SJCRH30 (cell line): ENCODE measurements at regions not wholly inside any gene's neighbourhood (a gene's known extent, or its start where the extent isn't known, plus 50 kb on each side); places are given as distances from the start of the nearest gene placed in this dataset.
"Not testable (repeated sequence)": the region's sequence is repeated elsewhere in the genome, so short reads cannot be mapped to it uniquely, and the experiment has no call there.

Experiments
- DNase-seq, 2 experiments: peaks; one replicate each; pipeline ENCODE4 v3.0.0-alpha.2; 2015 to 2020
- H3K27ac ChIP-seq: fragments of 250-450 bp; sonication (Bioruptor Pico); 2 replicates; pipeline ENCODE4 v1.5.1; 2020; ENCODE audit warnings: mild to moderate bottlenecking, moderate library complexity
- H3K27me3 ChIP-seq: fragments of 250-450 bp; sonication (Bioruptor Pico); 2 replicates; pipeline ENCODE4 v1.5.1; 2020; ENCODE audit warnings: mild to moderate bottlenecking, moderate library complexity
- H3K36me3 ChIP-seq: fragments of 250-450 bp; sonication (Bioruptor Pico); 2 replicates; pipeline ENCODE4 v1.5.1; 2020; ENCODE audit warnings: mild to moderate bottlenecking, moderate library complexity
- H3K4me1 ChIP-seq: fragments of 250-450 bp; sonication (Bioruptor Pico); 2 replicates; pipeline ENCODE4 v1.5.1; 2020; ENCODE audit warnings: mild to moderate bottlenecking, moderate library complexity
- H3K4me3 ChIP-seq: fragments of 250-450 bp; sonication (Bioruptor Pico); 2 replicates; pipeline ENCODE4 v1.5.1; 2020; ENCODE audit warnings: mild to moderate bottlenecking, moderate library complexity
- H3K9me3 ChIP-seq: fragments of 250-450 bp; sonication (Bioruptor Pico); replicated peaks from 2 replicates; pipeline ENCODE4 v1.5.1; 2020; ENCODE audit warnings: mild to moderate bottlenecking, moderate library complexity

DNA sequence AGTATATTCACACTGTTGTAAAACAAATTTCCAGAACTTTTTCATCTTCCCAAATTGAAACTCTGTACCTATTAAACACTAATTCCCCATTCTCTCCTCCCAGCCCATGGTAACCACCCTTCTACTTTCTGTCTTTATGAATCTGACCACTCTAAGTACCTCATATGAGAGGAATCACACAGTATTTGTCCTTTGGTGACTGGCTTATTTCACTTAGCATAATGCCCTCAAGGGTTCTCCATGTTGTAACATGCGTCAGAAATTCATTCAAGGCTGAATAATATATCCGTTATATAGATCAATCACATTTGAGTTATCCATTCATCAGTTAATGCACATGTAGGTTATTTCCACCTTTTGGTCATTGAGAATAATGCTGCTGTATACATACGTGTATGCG lies 162.2 kb downstream of the GOSR1 start:
- not testable (repeated sequence) for H3K4me1 ChIP-seq, DNase-seq, H3K27me3 ChIP-seq

DNA sequence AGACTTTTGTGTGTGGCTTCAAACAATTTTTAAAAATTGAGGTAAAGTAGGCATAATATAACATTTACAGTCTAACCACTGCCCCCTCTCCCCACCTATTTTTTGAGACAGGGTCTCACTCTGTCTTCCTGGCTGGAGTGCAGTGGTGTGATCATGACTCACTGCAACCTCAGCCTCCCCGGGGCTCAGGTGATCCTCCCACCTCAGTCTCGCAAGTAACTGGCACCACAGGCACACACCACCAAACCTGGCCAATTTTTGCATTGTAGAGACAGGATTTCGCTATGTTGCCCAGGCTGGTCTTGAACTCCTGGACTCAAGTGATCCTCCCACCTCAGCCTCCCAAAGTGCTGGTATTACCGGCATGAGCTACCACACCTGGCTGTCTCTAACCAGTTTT lies 161.8 kb downstream of the GOSR1 start:
- not testable (repeated sequence) for H3K36me3 ChIP-seq, H3K4me3 ChIP-seq, DNase-seq, H3K4me1 ChIP-seq, H3K27me3 ChIP-seq, H3K9me3 ChIP-seq, H3K27ac ChIP-seq

More for the DNA sequence above, 162.2 kb downstream of the GOSR1 start:
- H3K36me3 ChIP-seq, H3K4me3 ChIP-seq, H3K27ac ChIP-seq, H3K9me3 ChIP-seq: not testable (repeated sequence)

- not testable (repeated sequence) for H3K4me1 ChIP-seq, H3K27ac ChIP-seq, H3K36me3 ChIP-seq, H3K4me3 ChIP-seq, H3K27me3 ChIP-seq, DNase-seq, H3K9me3 ChIP-seq
Observed at GRCh38 chr17:30631651-30632050, 154.4 kb downstream of the GOSR1 start.

DNA sequence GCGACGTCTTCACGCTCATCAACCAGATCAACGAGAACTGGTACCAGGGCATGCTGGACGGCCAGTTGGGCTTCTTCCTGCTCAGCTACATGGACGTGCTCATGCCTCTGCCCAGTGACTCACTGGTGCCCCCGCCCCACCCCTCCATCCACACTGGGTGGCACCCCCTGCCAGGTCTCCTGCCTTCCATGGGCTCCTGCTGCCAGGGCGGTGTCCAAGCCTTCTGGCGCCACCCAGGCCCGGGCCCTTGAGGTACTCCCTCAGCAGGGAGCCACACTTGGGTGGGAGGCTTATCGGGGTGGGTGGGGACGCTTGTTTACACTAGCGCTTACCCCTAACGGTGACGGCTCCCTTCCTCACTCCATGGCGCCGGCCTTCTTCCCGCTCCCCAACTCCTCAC lies 148.2 kb downstream of the GOSR1 start:
- not testable (repeated sequence) for H3K9me3 ChIP-seq

GRCh38 chr17:30624180-30624579 lies 147.0 kb downstream of the GOSR1 start:
- H3K4me1 ChIP-seq, H3K27me3 ChIP-seq, DNase-seq, H3K36me3 ChIP-seq, H3K27ac ChIP-seq, H3K9me3 ChIP-seq, H3K4me3 ChIP-seq: not testable (repeated sequence)

More for the DNA sequence above, 148.2 kb downstream of the GOSR1 start:
- not testable (repeated sequence) for H3K4me3 ChIP-seq, H3K36me3 ChIP-seq, H3K4me1 ChIP-seq, H3K27me3 ChIP-seq, H3K27ac ChIP-seq, DNase-seq

DNA sequence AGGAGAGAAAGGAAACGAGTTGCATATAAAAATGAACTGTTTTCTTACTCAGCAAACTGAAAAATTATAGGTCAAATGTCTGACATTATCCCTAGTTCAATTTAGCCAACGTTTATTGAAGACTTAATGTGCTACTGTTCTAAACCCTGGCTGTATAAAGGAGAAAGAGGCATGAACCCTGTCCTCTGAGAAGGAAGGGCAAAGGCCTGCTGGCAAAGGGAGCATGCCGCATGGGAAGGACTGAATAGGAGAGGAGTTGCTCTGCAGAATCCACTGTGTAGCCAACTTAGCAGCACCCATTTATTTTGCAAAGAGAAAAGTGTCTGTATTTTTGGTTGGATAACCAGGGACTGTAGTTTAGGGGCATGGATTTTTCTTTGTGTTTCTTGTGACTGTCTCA lies 132.5 kb downstream of the GOSR1 start:
- not testable (repeated sequence) for H3K4me1 ChIP-seq, H3K27ac ChIP-seq, H3K27me3 ChIP-seq, H3K36me3 ChIP-seq, DNase-seq, H3K9me3 ChIP-seq, H3K4me3 ChIP-seq

DNA sequence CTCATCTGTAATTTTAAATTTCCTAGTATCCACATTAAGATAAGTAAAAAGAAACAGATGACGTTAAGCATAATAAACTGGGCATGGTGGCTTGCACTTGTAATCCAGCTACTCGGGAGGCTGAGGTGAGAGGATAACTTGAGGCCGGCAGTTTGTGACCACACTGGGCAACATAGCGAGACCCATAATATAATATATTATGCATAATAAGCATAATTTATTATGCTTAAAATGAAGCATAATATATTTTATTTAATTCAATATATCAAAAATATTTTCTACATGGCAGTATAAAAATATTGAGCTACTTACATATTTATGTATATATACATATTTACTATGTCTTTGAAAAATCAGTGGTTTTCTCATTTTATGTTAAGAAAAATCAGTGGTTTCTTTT lies 128.3 kb downstream of the GOSR1 start:
- Histone ChIP-seq H3K27me3 (no peaks in the 10 kb centered on the region), H3K4me1 (no peaks in the 10 kb centered on the region), H3K9me3 (no peaks in the 10 kb centered on the region), H3K36me3 (no peaks in the 10 kb centered on the region), H3K4me3 (no peak overlapping the region), H3K27ac (no peak overlapping the region)
- DNase-seq, result no peak

DNA sequence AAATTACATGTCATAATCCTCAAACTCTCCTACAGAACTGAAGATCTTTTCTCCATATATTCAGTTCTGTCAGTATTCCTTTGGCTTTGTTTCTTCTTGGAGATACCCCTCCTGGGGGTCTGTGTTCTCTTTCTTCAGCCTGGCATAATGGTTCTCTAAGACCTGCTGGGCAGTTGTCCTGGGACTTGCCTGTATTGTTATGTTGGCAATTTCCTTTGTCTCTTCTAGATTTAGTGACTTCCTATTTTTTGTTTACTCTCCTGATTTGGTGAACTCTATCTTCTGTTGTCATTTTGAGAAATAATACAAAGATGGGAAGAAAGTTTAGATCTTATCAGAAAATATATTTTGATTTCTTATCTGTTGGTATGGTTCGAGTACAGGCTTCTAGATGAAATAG lies 127.8 kb downstream of the GOSR1 start:
- H3K27ac ChIP-seq, result no peak overlapping the region
- no peaks in the 10 kb centered on the region for H3K9me3 ChIP-seq
- no peak overlapping the region for H3K4me3 ChIP-seq
- no peaks in the 10 kb centered on the region for H3K4me1 ChIP-seq
- DNase-seq, result no peak
- H3K36me3 ChIP-seq, result no peaks in the 10 kb centered on the region
- H3K27me3 ChIP-seq, result no peaks in the 10 kb centered on the region

DNA sequence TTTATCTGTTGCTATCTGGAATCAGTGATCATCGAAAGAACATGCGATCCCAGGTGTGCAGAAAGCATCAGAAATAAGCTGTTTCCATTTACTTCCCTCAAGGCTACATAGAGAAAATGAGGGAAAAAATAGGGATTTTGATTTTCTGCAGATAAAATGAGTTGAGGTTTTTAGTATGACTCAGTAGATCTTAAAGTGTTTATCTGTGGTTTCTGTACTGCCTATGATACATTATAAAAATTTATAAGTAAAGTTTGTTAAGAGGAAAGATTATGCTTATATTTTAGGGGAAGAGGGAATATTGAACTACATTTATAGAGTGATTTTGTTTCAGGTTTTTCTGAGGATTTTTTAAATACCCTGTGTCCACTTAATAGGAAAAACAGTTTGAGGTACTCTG lies 125.2 kb downstream of the GOSR1 start:
- DNase-seq, H3K36me3 ChIP-seq, H3K27me3 ChIP-seq, H3K9me3 ChIP-seq, H3K27ac ChIP-seq, H3K4me1 ChIP-seq: not testable (repeated sequence)
- H3K4me3 ChIP-seq, result peak overlapping the region; percentile 94

GRCh38 chr17:30601984-30602383 lies 124.8 kb downstream of the GOSR1 start:
- not testable (repeated sequence) for H3K36me3 ChIP-seq, DNase-seq, H3K9me3 ChIP-seq, H3K27me3 ChIP-seq, H3K27ac ChIP-seq, H3K4me1 ChIP-seq
- peak overlapping the region; percentile 94 for H3K4me3 ChIP-seq

- peak in 1 of 2 experiments; percentile 32 for DNase-seq
- peak overlapping the region; percentile 94 for H3K4me3 ChIP-seq
- H3K27ac ChIP-seq, result no peak overlapping the region; the same call in 1 of the 2 replicates
- peaks cover 7% of the 10 kb centered on the region for H3K9me3 ChIP-seq
- H3K36me3 ChIP-seq, result no peaks in the 10 kb centered on the region
- H3K27me3 ChIP-seq, result no peaks in the 10 kb centered on the region
- H3K4me1 ChIP-seq, result no peaks in the 10 kb centered on the region; the same call in none of the 2 replicates
Observed at GRCh38 chr17:30600830-30601494, 123.8 kb downstream of the GOSR1 start.

DNA sequence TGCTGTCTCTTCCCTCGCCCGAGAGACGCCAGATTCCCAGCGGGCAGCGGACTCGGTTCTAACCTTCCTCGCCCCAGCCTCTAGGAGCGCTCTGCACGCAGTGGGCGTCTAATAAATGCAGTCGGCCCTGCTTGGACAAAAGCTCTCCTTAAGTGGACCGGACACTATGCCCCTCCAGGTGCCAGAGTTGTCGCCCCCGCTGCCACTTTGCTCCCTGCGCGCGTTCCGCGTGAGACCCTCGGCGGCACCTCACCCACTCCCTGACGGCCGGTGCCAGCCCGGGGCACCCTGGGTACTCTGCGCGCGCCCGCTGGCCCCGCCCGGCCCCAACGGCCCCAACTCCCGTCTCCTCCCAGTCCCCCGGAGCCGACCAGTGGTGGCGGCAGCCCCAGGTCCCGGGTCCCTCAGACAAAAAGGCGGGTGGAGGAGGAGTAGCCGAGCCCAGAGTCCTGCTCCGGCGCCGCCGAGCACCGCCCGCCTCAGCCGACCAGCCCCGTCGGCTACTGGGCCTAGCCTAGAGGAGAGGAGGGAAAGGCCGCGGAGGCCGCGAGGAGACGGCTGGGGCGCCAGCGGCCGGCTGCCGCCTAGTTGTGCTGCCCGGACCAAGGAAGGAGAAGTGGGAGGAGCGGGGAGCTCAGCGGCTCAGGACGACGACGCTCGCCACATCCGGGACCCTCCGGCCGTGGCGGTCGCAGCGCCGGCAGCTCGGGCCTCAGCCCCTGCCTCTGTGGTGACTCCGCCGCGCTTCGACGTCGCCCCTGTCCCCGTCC lies 123.0 kb downstream of the GOSR1 start:
- Histone ChIP-seq H3K9me3 (peaks cover 7% of the 10 kb centered on the region), H3K4me3 (peak overlapping the region; percentile 94), H3K27ac (peak overlapping the region; percentile 85), H3K27me3 (no peaks in the 10 kb centered on the region), H3K36me3 (no peaks in the 10 kb centered on the region), H3K4me1 (no peaks in the 10 kb centered on the region; the same call in none of the 2 replicates)
- peak; percentile 90 to 91 for DNase-seq

- H3K9me3 ChIP-seq, result peaks cover 7% of the 10 kb centered on the region
- no peaks in the 10 kb centered on the region for H3K27me3 ChIP-seq
- H3K4me3 ChIP-seq, result peak overlapping the region; percentile 94
- no peaks in the 10 kb centered on the region for H3K36me3 ChIP-seq
- DNase-seq, result no peak
- no peaks in the 10 kb centered on the region; the same call in none of the 2 replicates for H3K4me1 ChIP-seq
- no peak overlapping the region for H3K27ac ChIP-seq
Observed at GRCh38 chr17:30599428-30600059, 122.3 kb downstream of the GOSR1 start.

DNA sequence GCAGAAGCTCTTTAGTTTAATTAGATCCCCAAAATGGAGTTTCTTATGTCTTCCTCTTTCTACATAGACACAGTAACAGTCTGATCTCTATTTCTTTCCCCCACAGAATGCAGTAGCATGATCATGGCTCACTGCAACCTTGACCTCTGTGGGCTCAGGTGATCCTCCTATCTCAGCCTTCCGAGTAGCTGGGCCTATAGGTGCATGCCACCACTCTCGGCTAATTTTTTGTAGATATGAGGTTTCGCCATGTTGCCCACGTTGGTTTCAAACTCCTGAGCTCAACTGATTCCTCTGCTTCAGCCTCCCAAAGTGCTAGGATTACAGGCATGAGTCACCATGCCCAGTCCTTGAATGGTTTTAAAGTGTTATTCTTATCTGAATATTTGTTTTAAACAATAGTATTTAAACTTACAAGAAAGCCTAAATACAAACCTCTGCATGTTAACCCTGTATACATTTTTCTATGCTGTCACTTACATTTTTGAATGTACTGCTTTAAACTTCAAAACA lies 120.6 kb downstream of the GOSR1 start:
- no peaks in the 10 kb centered on the region for H3K36me3 ChIP-seq
- no peaks in the 10 kb centered on the region; the same call in none of the 2 replicates for H3K4me1 ChIP-seq
- DNase-seq, result no peak
- H3K27ac ChIP-seq, result no peak overlapping the region
- peaks cover 7% of the 10 kb centered on the region for H3K9me3 ChIP-seq
- H3K4me3 ChIP-seq, result no peak overlapping the region
- H3K27me3 ChIP-seq, result no peaks in the 10 kb centered on the region
